ENCODE measurements at regions not wholly inside any gene's neighbourhood (a gene's known extent, or its start where the extent isn't known, plus 50 kb on each side); places are given as distances from the start of the nearest gene placed in this dataset.

DNA sequence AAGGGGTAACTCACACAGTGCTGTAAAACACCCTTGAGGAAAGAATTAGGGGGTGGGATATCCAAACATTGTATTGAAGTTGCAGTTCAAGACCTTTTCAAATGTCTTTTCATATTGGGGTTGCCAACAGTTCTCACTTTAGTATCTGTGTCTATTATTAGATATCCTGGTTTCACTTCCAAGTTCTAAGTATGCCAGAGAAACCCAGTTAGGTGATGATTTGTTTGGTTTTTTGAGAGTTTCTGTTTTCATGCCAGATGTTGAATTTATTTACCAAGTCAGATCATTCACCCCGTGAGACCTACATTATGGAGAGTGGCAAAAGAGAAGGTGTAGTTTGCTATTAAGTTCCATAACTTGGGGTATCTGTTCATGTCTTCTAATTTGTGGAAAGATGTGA lies 64.5 kb downstream of the C9orf152 start:
- H3K27me3 ChIP-seq (replicated peaks; ENCODE audit: insufficient read depth): no peaks in the 10 kb centered on the region
- H3K36me3 ChIP-seq: no peaks in the 10 kb centered on the region
- no peak for DNase-seq (ENCODE audit: low spot score)
- no peaks in the 10 kb centered on the region for H3K4me1 ChIP-seq (replicated peaks)
- intact Hi-C loops (cut with DNase I): no loop called here
- H3K27ac ChIP-seq: no peak overlapping the region
- no peak overlapping the region for H3K4me3 ChIP-seq
- WGBS: 24% methylated on average over 1 of the region's 1 CpG
- no peaks in the 10 kb centered on the region for H3K9me3 ChIP-seq
- TF ChIP-seq, protein P1, sequence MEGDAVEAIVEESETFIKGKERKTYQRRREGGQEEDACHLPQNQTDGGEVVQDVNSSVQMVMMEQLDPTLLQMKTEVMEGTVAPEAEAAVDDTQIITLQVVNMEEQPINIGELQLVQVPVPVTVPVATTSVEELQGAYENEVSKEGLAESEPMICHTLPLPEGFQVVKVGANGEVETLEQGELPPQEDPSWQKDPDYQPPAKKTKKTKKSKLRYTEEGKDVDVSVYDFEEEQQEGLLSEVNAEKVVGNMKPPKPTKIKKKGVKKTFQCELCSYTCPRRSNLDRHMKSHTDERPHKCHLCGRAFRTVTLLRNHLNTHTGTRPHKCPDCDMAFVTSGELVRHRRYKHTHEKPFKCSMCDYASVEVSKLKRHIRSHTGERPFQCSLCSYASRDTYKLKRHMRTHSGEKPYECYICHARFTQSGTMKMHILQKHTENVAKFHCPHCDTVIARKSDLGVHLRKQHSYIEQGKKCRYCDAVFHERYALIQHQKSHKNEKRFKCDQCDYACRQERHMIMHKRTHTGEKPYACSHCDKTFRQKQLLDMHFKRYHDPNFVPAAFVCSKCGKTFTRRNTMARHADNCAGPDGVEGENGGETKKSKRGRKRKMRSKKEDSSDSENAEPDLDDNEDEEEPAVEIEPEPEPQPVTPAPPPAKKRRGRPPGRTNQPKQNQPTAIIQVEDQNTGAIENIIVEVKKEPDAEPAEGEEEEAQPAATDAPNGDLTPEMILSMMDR (IDR thresholded peaks at IDR 0.05): no peak
- TF ChIP-seq POLR2A (IDR thresholded peaks at IDR 0.05): no peak
- no peak for TF ChIP-seq POLR2AphosphoS5 (IDR thresholded peaks at IDR 0.05)

DNA sequence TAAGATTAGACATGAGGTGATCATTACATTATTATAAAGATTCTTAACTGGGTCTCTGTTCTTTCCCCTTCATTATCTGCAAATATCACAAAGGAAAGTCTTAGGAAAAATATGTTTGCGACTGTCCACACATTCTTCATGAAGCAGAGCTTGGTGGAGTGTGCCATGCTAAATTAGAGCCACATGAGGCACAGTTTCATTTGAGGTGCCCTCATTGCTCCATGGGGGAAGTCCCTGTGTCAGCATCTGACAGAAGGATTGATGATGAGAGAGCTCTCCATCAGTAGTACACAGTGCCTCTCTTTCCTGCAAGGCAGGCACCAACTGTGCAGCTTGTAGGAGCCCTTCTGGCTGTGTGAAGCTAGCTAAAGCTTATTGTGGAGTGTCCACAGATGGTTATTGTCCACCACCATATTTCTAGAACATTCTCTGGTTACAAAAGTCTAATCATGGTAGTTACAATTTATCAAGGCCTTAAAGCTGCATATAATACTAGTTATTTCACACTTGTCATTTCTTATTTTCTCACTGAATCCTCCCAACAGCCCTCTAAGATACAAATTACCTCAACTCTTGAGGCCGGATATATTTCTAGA lies 63.9 kb downstream of the C9orf152 start:
- H3K4me3 ChIP-seq: no peak overlapping the region
- 82% methylated on average over 2 of the region's 2 CpGs for WGBS
- DNase-seq (ENCODE audit: low spot score): no peak
- H3K9me3 ChIP-seq: no peaks in the 10 kb centered on the region
- H3K27me3 ChIP-seq (replicated peaks; ENCODE audit: insufficient read depth): no peaks in the 10 kb centered on the region
- no peaks in the 10 kb centered on the region for H3K4me1 ChIP-seq (replicated peaks)
- H3K27ac ChIP-seq: no peak overlapping the region
- no peaks in the 10 kb centered on the region for H3K36me3 ChIP-seq
- TF ChIP-seq POLR2A (IDR thresholded peaks at IDR 0.05): no peak
- TF ChIP-seq POLR2AphosphoS5 (IDR thresholded peaks at IDR 0.05): no peak
- TF ChIP-seq, protein P1 (IDR thresholded peaks at IDR 0.05): no peak
- intact Hi-C loops (cut with DNase I): no loop called here

DNA sequence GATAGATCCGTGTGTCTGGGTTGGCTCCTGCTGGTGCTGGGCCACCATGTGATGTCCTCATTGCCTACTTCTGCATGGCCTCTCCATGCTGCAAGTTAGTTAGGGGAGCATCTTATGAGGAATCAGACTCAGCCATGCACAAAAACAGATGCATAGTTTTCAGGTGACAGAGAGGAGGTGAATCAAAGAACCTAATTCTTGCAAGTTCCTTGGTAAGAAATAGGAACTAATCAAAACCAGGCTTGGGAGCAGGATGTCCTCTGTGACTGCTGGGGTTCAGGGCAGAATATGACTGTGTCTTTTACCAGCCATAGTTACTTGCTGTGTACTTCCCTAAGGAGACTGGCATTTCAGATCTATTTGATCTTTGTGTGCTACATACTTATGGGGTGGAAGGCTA lies 61.6 kb downstream of the C9orf152 start:
- no peak overlapping the region for H3K4me3 ChIP-seq
- no peaks in the 10 kb centered on the region for H3K27me3 ChIP-seq (replicated peaks; ENCODE audit: insufficient read depth)
- 100% methylated on average over 1 of the region's 1 CpG for WGBS
- H3K36me3 ChIP-seq: no peaks in the 10 kb centered on the region
- no peaks in the 10 kb centered on the region for H3K4me1 ChIP-seq (replicated peaks)
- no peak overlapping the region for H3K27ac ChIP-seq
- no peak for TF ChIP-seq POLR2A (IDR thresholded peaks at IDR 0.05)
- TF ChIP-seq, protein P1 (IDR thresholded peaks at IDR 0.05): no peak
- no peak for TF ChIP-seq POLR2AphosphoS5 (IDR thresholded peaks at IDR 0.05)
- no peaks in the 10 kb centered on the region for H3K9me3 ChIP-seq
- DNase-seq (ENCODE audit: low spot score): no peak
- intact Hi-C loops (cut with DNase I): no loop called here

DNA sequence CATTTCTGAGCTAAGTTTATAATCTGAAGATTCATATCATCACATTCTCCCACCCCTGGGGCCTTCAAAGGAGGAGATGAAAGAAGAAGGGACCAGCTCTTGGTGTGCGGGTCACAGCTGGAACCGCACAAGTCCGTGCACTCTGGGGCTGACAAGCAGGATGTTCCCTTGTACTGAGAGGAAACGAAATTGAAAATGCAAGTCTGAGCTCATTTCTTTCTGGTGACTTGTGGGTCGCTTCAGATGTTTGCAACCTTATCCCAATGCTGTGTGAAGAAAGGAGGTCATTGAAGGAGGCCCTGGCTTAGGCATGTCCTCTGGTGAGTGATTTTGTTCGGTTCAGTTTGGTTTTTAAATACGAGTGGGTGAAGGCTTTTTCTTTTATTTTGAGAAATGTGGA lies 59.6 kb downstream of the C9orf152 start:
- 59% methylated on average over 7 of the region's 7 CpGs for WGBS
- H3K4me3 ChIP-seq: no peak overlapping the region

DNA sequence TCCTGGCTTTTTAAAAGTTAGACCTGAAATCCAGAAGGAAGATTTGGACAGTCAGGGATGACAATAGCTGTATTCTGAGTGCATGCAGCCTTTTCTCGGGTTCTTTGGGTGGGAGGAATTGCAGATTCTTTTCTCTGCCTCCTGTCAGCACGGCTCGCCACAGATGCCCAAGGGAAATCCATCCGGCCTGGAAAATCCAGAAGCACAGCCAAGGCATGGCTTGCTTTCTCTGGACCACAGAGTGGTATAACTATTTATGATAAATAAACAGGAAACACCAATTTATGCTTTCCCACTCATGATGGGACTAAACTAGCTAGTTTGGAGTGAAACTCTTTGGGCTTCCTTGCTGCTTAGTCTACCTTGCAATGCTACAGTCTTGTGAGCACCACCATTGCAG lies 59.1 kb downstream of the C9orf152 start:
- Histone ChIP-seq H3K9me3 (no peaks in the 10 kb centered on the region), H3K27me3 (replicated peaks; ENCODE audit: insufficient read depth) (no peaks in the 10 kb centered on the region), H3K4me1 (replicated peaks) (no peaks in the 10 kb centered on the region), H3K4me3 (no peak overlapping the region), H3K27ac (no peak overlapping the region), H3K36me3 (no peaks in the 10 kb centered on the region)
- no peak for DNase-seq (ENCODE audit: low spot score)
- TF ChIP-seq, protein P1 (IDR thresholded peaks at IDR 0.05): no peak
- TF ChIP-seq POLR2A (IDR thresholded peaks at IDR 0.05) (no peak), POLR2AphosphoS5 (IDR thresholded peaks at IDR 0.05) (no peak)
- intact Hi-C loops (cut with DNase I): no loop called here
- WGBS: 73% methylated on average over 4 of the region's 4 CpGs

More for the DNA sequence above, 59.6 kb downstream of the C9orf152 start:
- intact Hi-C loops (cut with DNase I): no loop called here
- Histone ChIP-seq H3K27ac (no peak overlapping the region), H3K9me3 (no peaks in the 10 kb centered on the region), H3K36me3 (no peaks in the 10 kb centered on the region), H3K27me3 (replicated peaks; ENCODE audit: insufficient read depth) (no peaks in the 10 kb centered on the region), H3K4me1 (replicated peaks) (no peaks in the 10 kb centered on the region)
- TF ChIP-seq POLR2A (IDR thresholded peaks at IDR 0.05) (no peak), POLR2AphosphoS5 (IDR thresholded peaks at IDR 0.05) (no peak)
- TF ChIP-seq, protein P1 (IDR thresholded peaks at IDR 0.05): no peak
- no peak for DNase-seq (ENCODE audit: low spot score)
